ENCODE measurements at regions not wholly inside any gene's neighbourhood (a gene's known extent, or its start where the extent isn't known, plus 50 kb on each side); places are given as distances from the start of the nearest gene placed in this dataset.

GRCh38 chr5:54882841-54883240 is 102.6 kb downstream of the ESM1 start (continued):
- TF ChIP-seq ELF1 (IDR thresholded peaks at IDR 0.05) (no peak), RFX5 (IDR thresholded peaks at IDR 0.05; ENCODE audit: low read length) (no peak)

GRCh38 chr5:54882101-54882500 is 103.3 kb downstream of the ESM1 start:
- Histone ChIP-seq H3K27ac (ENCODE audit: low read depth in 2 of 2, low read length in 1 of 2) (no peak overlapping the region), H3K36me3 (replicated peaks in 1 of 2; ENCODE audit: control insufficient read depth in 1 of 2, insufficient read depth in 2 of 2, low read length in 1 of 2) (no peaks in the 10 kb centered on the region), H3F3A (replicated peaks; ENCODE audit: insufficient read depth) (no peaks in the 10 kb centered on the region), H3K4me2 (no peak overlapping the region), H2AFZ (ENCODE audit: low read depth) (no peak overlapping the region), H3K79me2 (ENCODE audit: insufficient read depth) (no peaks in the 10 kb centered on the region), H3K9me3 (no peaks in the 10 kb centered on the region), H3K4me1 (ENCODE audit: control insufficient read depth in 1 of 2, insufficient read depth in 2 of 2, low read depth in 1 of 2, low read length in 1 of 2) (no peaks in the 10 kb centered on the region; a peak in 1 of 4 replicates), H3K4me3 (ENCODE audit: low read depth in 2 of 2, low read length in 1 of 2) (no peak overlapping the region), H3K27me3 (ENCODE audit: insufficient read depth) (peaks cover 47% of the 10 kb centered on the region; the same call in 1 of the 2 replicates), H3K9ac (no peak overlapping the region), H3K9me2 (no peaks in the 10 kb centered on the region), H4K20me1 (ENCODE audit: insufficient read depth) (no peaks in the 10 kb centered on the region)
- ChIA-PET POLR2A (no interaction called here), CTCF (interaction anchor here (1.4 to 2.1 kb wide), 3 partner anchors 14 to 638 kb away, joined by 3 to 4 read pairs (median 4); no protein-coding TSS in a partner anchor)
- WGBS (ENCODE audit: low lambda C conversion rate) = 34% methylated on average over 4 of the region's 4 CpGs
- TF ChIP-seq FOXM1 (IDR thresholded peaks at IDR 0.05; ENCODE audit: low read depth) = no peak
- no peak for TF ChIP-seq TAF1 (IDR thresholded peaks at IDR 0.05; ENCODE audit: borderline replicate concordance, low read depth, low read length)
- TF ChIP-seq IRF3 (IDR thresholded peaks at IDR 0.05; ENCODE audit: low read depth, low read length) = no peak
- TF ChIP-seq SIN3A (IDR thresholded peaks at IDR 0.05; ENCODE audit: borderline replicate concordance, low read depth, low read length) = no peak
- TF ChIP-seq EP300 (IDR thresholded peaks at IDR 0.05; ENCODE audit: borderline replicate concordance in 1 of 2, low read depth in 1 of 2, low read length in 1 of 2) = no peak
- TF ChIP-seq NRF1 (IDR thresholded peaks at IDR 0.05; ENCODE audit: low read depth, low read length) = no peak
- TF ChIP-seq MEF2A (IDR thresholded peaks at IDR 0.05; ENCODE audit: borderline replicate concordance, low read depth) = no peak
- no peak for TF ChIP-seq POLR2AphosphoS5 (IDR thresholded peaks at IDR 0.05; ENCODE audit: low read depth, low read length)
- no peak for TF ChIP-seq YY1 (IDR thresholded peaks at IDR 0.05; ENCODE audit: low read depth)
- no peak for TF ChIP-seq PBX3 (IDR thresholded peaks at IDR 0.05)
- TF ChIP-seq GABPA (IDR thresholded peaks at IDR 0.05; ENCODE audit: low read depth) = no peak
- no peak for TF ChIP-seq ZBTB33 (IDR thresholded peaks at IDR 0.05; ENCODE audit: borderline replicate concordance, low read depth)
- no peak for TF ChIP-seq USF1 (IDR thresholded peaks at IDR 0.05; ENCODE audit: borderline replicate concordance, low read depth)
- no peak for DNase-seq

All from SK-N-SH (cell line).